AG10803 (cell line): ENCODE measurements at regions not wholly inside any gene's neighbourhood (a gene's known extent, or its start where the extent isn't known, plus 50 kb on each side); places are given as distances from the start of the nearest gene placed in this dataset.

Experiments
- DNase-seq: peaks from one replicate; pipeline ENCODE4 v3.0.0; 2010; ENCODE audit warnings: low read depth
- H3K4me3 ChIP-seq: 2 replicates; pipeline ENCODE4 v1.5.1; 2011; ENCODE audit warnings: mild to moderate bottlenecking, low read length, control low read depth
- CTCF ChIP-seq: conservative IDR thresholded peaks from 2 replicates; pipeline ENCODE4 v1.5.1; 2011; ENCODE audit warnings: mild to moderate bottlenecking, low read length, control low read depth, inconsistent platforms

GRCh38 chr7:135799881-135800280 lies 51.3 kb upstream of the FAM180A start:
- DNase-seq, result no peak
- TF ChIP-seq CTCF, result 0 out of 2 replicates have a peak, but pooled peaks have one; percentile 6
- H3K4me3 ChIP-seq, result no peak overlapping the region
